ENCODE measurements at regions not wholly inside any gene's neighbourhood (a gene's known extent, or its start where the extent isn't known, plus 50 kb on each side); places are given as distances from the start of the nearest gene placed in this dataset.
"Not testable (repeated sequence)": the region's sequence is repeated elsewhere in the genome, so short reads cannot be mapped to it uniquely, and the experiment has no call there.

DNA sequence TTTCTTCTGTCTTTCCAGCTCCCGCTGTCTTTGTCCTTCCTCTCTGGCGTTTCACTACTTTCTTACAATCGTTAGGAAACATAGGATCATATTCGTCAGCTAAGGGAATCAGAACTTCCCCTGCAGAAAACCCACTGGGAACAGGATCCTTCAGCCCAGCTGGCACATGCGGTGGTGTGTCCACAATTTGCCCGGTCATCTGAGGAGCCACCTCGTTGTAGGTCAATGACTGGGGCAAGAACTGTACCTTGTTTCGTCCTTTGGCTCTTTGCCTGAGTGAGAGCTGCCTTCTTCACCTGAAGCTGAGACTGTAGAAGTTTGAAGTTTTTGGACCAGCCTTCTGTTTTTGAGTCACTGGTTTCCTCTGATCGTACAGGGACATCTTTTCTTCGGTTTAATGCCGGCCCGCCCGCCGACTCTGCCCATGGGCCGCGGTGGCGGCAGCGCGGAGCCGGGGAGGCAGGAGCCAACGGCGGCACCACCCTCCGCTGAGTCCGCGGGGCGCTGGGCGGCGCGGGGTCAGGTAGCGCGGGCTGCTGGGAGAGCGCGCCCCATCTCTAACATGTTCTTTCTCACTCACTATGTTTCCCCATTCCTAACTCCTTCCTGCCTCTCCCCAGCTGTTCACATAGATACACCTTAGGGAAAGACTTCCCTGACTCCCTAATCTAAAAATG, 214.1 kb upstream of the NANOGP8 start:
- H3K4me3 Mint-ChIP-seq, result no peak overlapping the region
- peaks cover 2% of the 10 kb centered on the region for H3K9me3 Mint-ChIP-seq
- H3K27me3 Mint-ChIP-seq, result no peaks in the 10 kb centered on the region
- POLR2A ChIA-PET, result no interaction called here
- H3K4me1 Mint-ChIP-seq, result no peaks in the 10 kb centered on the region
- DNase-seq, result no peak
- H3K27ac Mint-ChIP-seq, result no peak overlapping the region
- H3K36me3 Mint-ChIP-seq, result no peaks in the 10 kb centered on the region
- ATAC-seq (ENCODE audit: low read depth), result no peak

DNA sequence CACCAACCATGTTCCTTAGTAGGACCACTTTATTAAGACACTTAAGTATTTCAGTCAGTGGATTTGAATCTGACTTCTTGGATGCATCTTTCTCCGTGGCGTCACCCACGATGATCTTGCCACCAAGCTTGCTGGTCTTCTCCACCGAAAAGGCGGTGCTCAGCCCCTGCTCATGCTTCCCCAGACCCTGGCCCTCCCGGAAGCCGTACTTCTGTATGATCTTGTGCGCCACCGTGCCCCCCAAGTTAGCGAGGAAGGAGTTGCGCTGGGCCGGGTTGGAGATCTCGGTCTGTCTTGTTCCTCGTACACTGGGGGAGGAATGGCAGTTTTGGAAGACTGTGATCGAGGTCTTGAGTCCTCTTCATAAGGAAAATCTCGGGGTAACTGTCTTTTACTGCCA, 213.4 kb upstream of the NANOGP8 start:
- no peaks in the 10 kb centered on the region for H3K4me1 Mint-ChIP-seq
- DNase-seq (no peak), ATAC-seq (ENCODE audit: low read depth) (no peak)
- POLR2A ChIA-PET, result no interaction called here
- no peak overlapping the region for H3K4me3 Mint-ChIP-seq
- no peaks in the 10 kb centered on the region for H3K36me3 Mint-ChIP-seq
- H3K27me3 Mint-ChIP-seq, result no peaks in the 10 kb centered on the region
- H3K9me3 Mint-ChIP-seq, result peaks cover 2% of the 10 kb centered on the region
- no peak overlapping the region for H3K27ac Mint-ChIP-seq

DNA sequence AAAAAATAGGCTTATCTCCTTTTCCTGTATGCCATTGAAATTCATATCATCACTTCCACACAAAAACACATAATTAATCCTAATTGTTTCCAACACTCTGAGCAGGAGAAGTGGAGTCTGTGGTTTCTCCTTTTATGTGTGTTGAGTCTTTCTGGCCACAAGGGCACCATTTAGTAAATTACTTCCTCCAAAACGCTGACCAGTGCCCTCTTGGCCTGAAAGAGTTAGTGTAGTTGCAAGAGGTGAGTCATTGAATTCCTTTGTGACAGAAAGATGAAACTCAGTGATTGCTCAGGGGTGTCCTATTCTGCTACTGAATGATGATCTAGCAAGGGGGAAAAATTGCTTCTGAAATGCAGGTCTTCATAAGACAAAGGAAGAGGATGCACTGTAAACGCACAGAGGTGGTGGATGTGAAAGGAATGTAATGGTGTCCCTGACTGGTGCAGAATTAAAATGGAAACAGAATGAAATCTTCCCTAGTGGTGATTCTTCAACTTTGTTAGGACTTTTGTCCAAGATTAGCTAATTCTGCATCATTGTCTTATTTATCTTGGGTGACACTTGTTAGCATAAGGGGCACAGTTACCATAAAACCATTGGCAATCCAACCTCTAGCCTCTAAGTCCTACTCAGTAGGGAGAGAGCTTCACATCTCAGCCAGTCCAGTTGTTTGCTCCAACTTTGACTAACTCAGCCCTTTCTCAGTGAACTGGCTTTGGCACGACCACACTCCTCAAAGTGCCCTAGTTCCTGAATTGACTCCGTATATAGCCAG, 208.4 kb upstream of the NANOGP8 start:
- DNase-seq (no peak), ATAC-seq (ENCODE audit: low read depth) (no peak)
- no peaks in the 10 kb centered on the region for H3K27me3 Mint-ChIP-seq
- H3K36me3 Mint-ChIP-seq, result no peaks in the 10 kb centered on the region
- H3K27ac Mint-ChIP-seq, result no peak overlapping the region
- H3K4me3 Mint-ChIP-seq, result no peak overlapping the region
- peaks cover 2% of the 10 kb centered on the region for H3K9me3 Mint-ChIP-seq
- H3K4me1 Mint-ChIP-seq, result no peaks in the 10 kb centered on the region
- POLR2A ChIA-PET, result no interaction called here

DNA sequence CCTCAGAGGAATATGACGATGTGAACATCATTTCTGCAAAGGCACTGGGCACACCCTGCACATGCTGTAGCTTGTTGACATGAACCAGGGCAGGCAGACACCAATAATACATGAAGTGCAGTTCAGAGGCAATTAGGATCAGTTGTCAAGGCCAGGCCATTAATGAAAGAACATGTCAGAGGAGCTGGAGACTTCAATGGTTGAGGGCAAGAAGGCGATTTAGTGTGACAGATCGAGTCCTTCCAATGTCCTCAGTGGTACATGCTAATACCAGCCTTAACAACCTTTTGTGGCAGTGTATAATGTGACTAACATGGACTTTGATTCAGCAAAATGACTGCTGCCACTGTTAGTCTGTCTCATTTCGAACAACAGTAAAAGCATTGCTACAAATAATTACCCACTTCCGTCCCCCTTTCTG, 205.2 kb upstream of the NANOGP8 start:
- Mint-ChIP-seq H3K4me1 (no peaks in the 10 kb centered on the region), H3K4me3 (no peak overlapping the region), H3K9me3 (peaks cover under 1% of the 10 kb centered on the region), H3K36me3 (no peaks in the 10 kb centered on the region), H3K27me3 (no peaks in the 10 kb centered on the region), H3K27ac (no peak overlapping the region)
- POLR2A ChIA-PET, result no interaction called here
- ATAC-seq (ENCODE audit: low read depth) (no peak), DNase-seq (no peak)

DNA sequence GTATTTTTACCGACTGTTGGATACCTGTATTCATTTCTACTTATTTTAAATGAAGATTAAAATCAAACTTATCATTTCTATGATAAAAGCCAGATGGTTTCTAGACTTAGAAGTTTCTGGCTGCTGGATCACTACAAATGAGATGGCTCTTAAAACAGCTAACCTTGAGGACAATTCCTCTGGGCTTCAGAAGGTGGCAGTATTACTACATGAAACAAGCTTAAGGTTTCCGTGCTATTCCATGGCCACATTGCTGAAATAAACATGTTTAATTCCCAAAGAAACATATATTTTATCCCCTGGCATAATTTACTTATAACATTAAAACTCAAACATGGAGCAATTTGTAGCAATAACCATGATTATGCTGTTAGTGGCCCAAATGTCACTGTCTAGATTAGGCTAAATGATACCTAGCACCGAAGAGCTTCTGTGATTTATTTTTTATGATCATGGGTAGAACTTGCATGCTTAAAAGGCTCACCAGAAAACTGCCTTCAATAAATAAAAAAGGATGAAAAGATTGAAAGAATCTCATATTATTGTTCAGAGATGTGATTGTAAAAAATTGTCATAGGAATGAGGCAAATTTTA, 204.0 kb upstream of the NANOGP8 start:
- Mint-ChIP-seq H3K4me1 (no peaks in the 10 kb centered on the region), H3K9me3 (no peaks in the 10 kb centered on the region), H3K4me3 (no peak overlapping the region), H3K36me3 (no peaks in the 10 kb centered on the region), H3K27me3 (no peaks in the 10 kb centered on the region), H3K27ac (no peak overlapping the region)
- DNase-seq (no peak), ATAC-seq (ENCODE audit: low read depth) (no peak)
- POLR2A ChIA-PET, result no interaction called here

DNA sequence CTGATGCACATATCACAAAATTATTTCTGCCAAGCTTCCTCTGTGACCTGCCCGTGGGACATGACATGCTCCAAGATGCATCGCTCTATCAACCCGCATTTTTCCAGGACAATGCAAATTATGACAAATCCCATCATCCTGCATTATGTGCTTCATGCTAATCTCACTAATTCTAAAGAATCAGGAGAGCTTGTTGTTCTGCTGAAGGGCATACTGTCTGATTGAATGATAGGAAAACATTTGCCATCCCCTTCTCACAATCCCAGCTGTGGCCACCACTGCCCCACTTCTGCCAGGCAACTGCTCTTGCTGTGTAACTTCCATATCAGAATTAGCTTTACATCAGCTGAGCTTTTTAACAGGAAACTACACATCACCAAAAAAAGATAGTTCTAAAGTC, 203.5 kb upstream of the NANOGP8 start:
- DNase-seq, result no peak
- Mint-ChIP-seq H3K9me3 (no peaks in the 10 kb centered on the region), H3K27ac (no peak overlapping the region), H3K4me1 (no peaks in the 10 kb centered on the region), H3K27me3 (no peaks in the 10 kb centered on the region), H3K4me3 (no peak overlapping the region), H3K36me3 (no peaks in the 10 kb centered on the region)
- POLR2A ChIA-PET, result no interaction called here
- ATAC-seq (ENCODE audit: low read depth), result no peak

DNA sequence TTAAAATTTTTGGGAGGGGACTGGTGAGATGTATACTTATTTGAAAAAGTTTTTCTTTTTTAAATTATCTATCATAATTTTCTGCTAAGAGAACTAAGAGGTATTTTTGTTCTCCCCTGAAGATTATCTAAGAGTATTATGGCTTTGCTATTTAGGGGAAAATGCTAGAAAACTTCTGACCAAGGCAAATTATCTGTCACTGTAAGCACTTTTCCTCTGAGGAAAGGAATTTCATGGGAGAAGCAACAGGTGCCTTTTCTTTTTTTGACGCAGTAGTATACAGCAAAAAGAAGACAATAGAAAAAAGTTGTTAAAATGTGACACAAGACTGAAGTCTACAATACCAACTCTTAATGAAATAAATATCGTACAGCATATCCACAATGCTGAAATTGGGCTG, 201.6 kb upstream of the NANOGP8 start:
- no peak for ATAC-seq (ENCODE audit: low read depth)
- no peak overlapping the region for H3K4me3 Mint-ChIP-seq
- no peaks in the 10 kb centered on the region for H3K27me3 Mint-ChIP-seq
- no peak for DNase-seq
- peaks cover 2% of the 10 kb centered on the region for H3K9me3 Mint-ChIP-seq
- no peaks in the 10 kb centered on the region for H3K36me3 Mint-ChIP-seq
- POLR2A ChIA-PET, result no interaction called here
- no peak overlapping the region for H3K27ac Mint-ChIP-seq
- H3K4me1 Mint-ChIP-seq, result no peaks in the 10 kb centered on the region

- H3K36me3 Mint-ChIP-seq, result peaks cover 1% of the 10 kb centered on the region
- POLR2A ChIA-PET, result no interaction called here
- DNase-seq, result no peak
- ATAC-seq (ENCODE audit: low read depth), result no peak
- no peaks in the 10 kb centered on the region for H3K27me3 Mint-ChIP-seq
- peaks cover 9% of the 10 kb centered on the region for H3K9me3 Mint-ChIP-seq
- H3K4me1 Mint-ChIP-seq, result no peaks in the 10 kb centered on the region
- no peak overlapping the region for H3K27ac Mint-ChIP-seq
- H3K4me3 Mint-ChIP-seq, result no peak overlapping the region
These were observed 197.9 kb upstream of the NANOGP8 start for GRCh38 chr15:35282965-35283496.

GRCh38 chr15:35281515-35281914, 196.4 kb upstream of the NANOGP8 start:
- H3K4me1 Mint-ChIP-seq, result no peaks in the 10 kb centered on the region
- no peak overlapping the region for H3K4me3 Mint-ChIP-seq
- no peaks in the 10 kb centered on the region for H3K27me3 Mint-ChIP-seq
- H3K36me3 Mint-ChIP-seq, result peaks cover 1% of the 10 kb centered on the region
- peaks cover 12% of the 10 kb centered on the region for H3K9me3 Mint-ChIP-seq
- H3K27ac Mint-ChIP-seq, result no peak overlapping the region
- POLR2A ChIA-PET, result no interaction called here
- DNase-seq (no peak), ATAC-seq (ENCODE audit: low read depth) (no peak)

DNA sequence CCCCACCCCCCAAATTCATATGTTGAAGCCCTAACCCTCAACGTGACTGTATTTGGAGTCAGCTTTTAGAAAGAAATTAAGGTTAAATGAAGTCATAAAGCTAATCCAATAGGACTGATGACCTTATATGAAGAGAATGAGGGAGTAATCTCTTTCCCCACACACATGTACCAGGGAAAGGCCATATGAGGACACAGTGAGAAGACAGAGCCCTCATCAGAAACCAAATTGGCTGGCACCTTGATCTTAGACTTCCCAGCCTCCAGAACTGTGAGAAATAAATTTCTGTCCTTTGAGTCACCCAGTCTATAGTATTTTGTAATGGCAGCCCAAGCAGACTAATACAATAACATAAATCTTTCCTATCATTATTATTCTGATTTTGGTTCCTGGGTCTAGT, 194.7 kb upstream of the NANOGP8 start:
- no peaks in the 10 kb centered on the region for H3K27me3 Mint-ChIP-seq
- ATAC-seq (ENCODE audit: low read depth) (no peak), DNase-seq (no peak)
- H3K27ac Mint-ChIP-seq, result no peak overlapping the region
- H3K4me1 Mint-ChIP-seq, result no peaks in the 10 kb centered on the region
- H3K9me3 Mint-ChIP-seq, result peaks cover 15% of the 10 kb centered on the region
- no peak overlapping the region for H3K4me3 Mint-ChIP-seq
- POLR2A ChIA-PET, result no interaction called here
- H3K36me3 Mint-ChIP-seq, result peaks cover 1% of the 10 kb centered on the region

GRCh38 chr15:35271371-35272043, 186.4 kb upstream of the NANOGP8 start:
- POLR2A ChIA-PET, result no interaction called here
- no peaks in the 10 kb centered on the region for H3K4me1 Mint-ChIP-seq

DNA sequence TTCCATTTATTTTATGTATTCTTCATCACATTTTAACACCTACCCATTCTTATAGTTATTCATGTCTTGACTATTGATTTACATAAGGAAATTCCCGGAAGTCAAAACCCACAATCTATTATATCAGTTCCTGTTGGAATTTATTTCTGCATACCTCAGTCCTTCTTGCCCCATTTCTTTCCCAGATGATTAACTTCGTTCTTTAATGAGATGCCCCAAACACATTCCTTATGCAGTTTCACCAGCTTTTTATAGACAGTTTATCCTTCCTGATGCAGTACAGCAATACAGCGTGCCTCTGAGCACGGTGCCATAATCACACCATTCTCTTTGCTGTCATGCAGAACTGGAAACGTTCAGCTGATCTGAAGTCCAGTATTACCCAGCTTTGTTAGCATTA, 175.8 kb upstream of the NANOGP8 start:
- POLR2A ChIA-PET, result no interaction called here
- Mint-ChIP-seq H3K4me3 (no peak overlapping the region), H3K36me3 (no peaks in the 10 kb centered on the region), H3K27me3 (no peaks in the 10 kb centered on the region), H3K4me1 (no peaks in the 10 kb centered on the region), H3K9me3 (peaks cover 1% of the 10 kb centered on the region), H3K27ac (no peak overlapping the region)
- no peak for DNase-seq
- ATAC-seq (ENCODE audit: low read depth), result no peak

More at GRCh38 chr15:35271371-35272043, 186.4 kb upstream of the NANOGP8 start:
- no peak for ATAC-seq (ENCODE audit: low read depth)
- Mint-ChIP-seq H3K4me3 (no peak overlapping the region), H3K27ac (no peak overlapping the region), H3K36me3 (no peaks in the 10 kb centered on the region), H3K27me3 (no peaks in the 10 kb centered on the region), H3K9me3 (peaks cover 9% of the 10 kb centered on the region)
- no peak for DNase-seq

DNA sequence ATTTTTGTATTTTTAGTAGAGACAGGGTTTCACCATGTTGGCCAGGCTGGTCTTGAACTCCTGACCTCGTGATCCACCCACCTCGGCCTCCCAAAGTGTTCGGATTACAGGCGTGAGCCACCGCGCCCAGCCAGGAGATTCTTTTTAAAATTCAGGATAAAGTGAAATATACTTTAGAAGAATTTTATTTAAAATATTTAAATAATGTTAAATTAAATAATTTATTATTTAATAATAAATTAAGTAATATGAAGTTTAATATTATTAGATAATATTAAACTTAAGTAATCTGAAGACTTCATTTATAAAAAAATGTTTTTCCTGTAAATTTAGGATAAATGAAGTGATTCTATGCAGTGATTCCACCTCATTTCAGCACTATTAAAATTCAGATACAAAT, 175.2 kb upstream of the NANOGP8 start:
- DNase-seq; H3K4me3 Mint-ChIP-seq; H3K27me3 Mint-ChIP-seq; H3K9me3 Mint-ChIP-seq; POLR2A ChIA-PET; ATAC-seq (ENCODE audit: low read depth); H3K36me3 Mint-ChIP-seq; H3K4me1 Mint-ChIP-seq; H3K27ac Mint-ChIP-seq: not testable (repeated sequence)
